ENCODE measurements at regions not wholly inside any gene's neighbourhood (a gene's known extent, or its start where the extent isn't known, plus 50 kb on each side); places are given as distances from the start of the nearest gene placed in this dataset.
A peak's percentile ranks its signal among the peaks of the same experiment; 100 is the strongest.

DNA sequence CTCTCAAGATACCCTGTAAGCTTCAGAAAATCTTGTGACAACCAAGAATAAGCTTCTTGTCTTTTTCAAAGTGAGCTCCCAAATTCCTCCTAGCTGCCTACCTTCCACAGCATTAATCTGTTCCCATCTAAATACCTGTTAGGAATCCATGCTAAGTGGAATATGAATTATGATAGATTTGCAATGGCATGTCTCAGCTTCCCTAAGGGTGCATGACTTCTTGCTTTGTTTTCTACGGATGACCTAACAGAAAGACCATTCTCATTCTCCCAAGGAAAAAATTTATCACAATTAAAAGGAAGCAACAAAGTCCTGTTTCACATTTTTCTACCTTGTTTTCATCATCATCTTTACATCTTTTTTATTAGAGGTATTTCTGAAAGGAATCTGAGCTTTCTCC is 532.7 kb downstream of the GRXCR1 start:
- no peaks in the 10 kb centered on the region for H3K79me2 ChIP-seq (ENCODE audit: insufficient read depth, low read length)
- no peak overlapping the region for H3K4me2 ChIP-seq (ENCODE audit: low read depth, low read length, poor library complexity, severe bottlenecking)
- no peak overlapping the region for H3K27ac ChIP-seq (ENCODE audit: low read depth, low read length)
- no peak for TF ChIP-seq EZH2phosphoT487 (conservative IDR thresholded peaks at IDR 0.05; ENCODE audit: low read length)
- TF ChIP-seq, protein P1, sequence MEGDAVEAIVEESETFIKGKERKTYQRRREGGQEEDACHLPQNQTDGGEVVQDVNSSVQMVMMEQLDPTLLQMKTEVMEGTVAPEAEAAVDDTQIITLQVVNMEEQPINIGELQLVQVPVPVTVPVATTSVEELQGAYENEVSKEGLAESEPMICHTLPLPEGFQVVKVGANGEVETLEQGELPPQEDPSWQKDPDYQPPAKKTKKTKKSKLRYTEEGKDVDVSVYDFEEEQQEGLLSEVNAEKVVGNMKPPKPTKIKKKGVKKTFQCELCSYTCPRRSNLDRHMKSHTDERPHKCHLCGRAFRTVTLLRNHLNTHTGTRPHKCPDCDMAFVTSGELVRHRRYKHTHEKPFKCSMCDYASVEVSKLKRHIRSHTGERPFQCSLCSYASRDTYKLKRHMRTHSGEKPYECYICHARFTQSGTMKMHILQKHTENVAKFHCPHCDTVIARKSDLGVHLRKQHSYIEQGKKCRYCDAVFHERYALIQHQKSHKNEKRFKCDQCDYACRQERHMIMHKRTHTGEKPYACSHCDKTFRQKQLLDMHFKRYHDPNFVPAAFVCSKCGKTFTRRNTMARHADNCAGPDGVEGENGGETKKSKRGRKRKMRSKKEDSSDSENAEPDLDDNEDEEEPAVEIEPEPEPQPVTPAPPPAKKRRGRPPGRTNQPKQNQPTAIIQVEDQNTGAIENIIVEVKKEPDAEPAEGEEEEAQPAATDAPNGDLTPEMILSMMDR (IDR thresholded peaks at IDR 0.05; ENCODE audit: insufficient read depth, low read length, poor library complexity, severe bottlenecking): no peak
- no peaks in the 10 kb centered on the region for H4K20me1 ChIP-seq (ENCODE audit: low read depth, low read length)
- no peak overlapping the region for H3K9ac ChIP-seq (ENCODE audit: low read length)
- no peaks in the 10 kb centered on the region; the same call in 1 of the 2 replicates for H3K9me2 ChIP-seq (replicated peaks; ENCODE audit: insufficient read depth, low read length)
- no peaks in the 10 kb centered on the region for H3K27me3 ChIP-seq (ENCODE audit: low read length)
- H3K36me3 ChIP-seq (ENCODE audit: low read length): no peaks in the 10 kb centered on the region
- no peak overlapping the region for H3K4me3 ChIP-seq (ENCODE audit: insufficient read depth, low read length, poor library complexity, severe bottlenecking)
- H3K9me3 ChIP-seq (ENCODE audit: insufficient read depth, low read length): no peaks in the 10 kb centered on the region
- H2AFZ ChIP-seq (ENCODE audit: low read depth, low read length, severe bottlenecking): no peak overlapping the region
- no peaks in the 10 kb centered on the region for H3F3A ChIP-seq (ENCODE audit: insufficient read depth)

DNA sequence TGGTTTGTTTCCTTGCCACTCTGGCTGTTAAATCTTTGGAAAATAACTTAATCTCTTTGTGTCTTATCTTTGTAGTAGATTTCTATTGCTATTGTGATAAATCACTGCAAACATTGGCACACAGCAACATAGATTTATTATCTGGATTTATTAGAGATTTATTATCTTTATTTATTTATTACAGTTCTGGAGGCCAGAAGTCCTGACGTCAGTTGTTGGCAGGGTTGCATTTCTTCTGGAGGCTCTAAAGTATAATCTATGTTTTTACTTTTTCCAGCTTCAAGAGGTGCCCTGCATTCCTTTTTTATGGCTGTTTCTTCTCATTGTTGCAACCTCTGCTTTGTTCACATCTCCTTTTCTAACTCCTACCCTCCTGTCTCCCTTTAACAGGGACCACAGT is 542.8 kb downstream of the GRXCR1 start:
- Histone ChIP-seq H3K36me3 (ENCODE audit: low read length) (peaks cover 8% of the 10 kb centered on the region; the same call in 1 of the 2 replicates), H4K20me1 (ENCODE audit: low read depth, low read length) (no peaks in the 10 kb centered on the region), H3F3A (ENCODE audit: insufficient read depth) (no peaks in the 10 kb centered on the region), H3K4me2 (ENCODE audit: low read depth, low read length, poor library complexity, severe bottlenecking) (no peak overlapping the region), H3K9ac (ENCODE audit: low read length) (no peak overlapping the region), H3K4me3 (ENCODE audit: insufficient read depth, low read length, poor library complexity, severe bottlenecking) (no peak overlapping the region), H3K9me3 (ENCODE audit: insufficient read depth, low read length) (peaks cover 19% of the 10 kb centered on the region; the same call in 1 of the 2 replicates), H2AFZ (ENCODE audit: low read depth, low read length, severe bottlenecking) (no peak overlapping the region), H3K9me2 (replicated peaks; ENCODE audit: insufficient read depth, low read length) (no peaks in the 10 kb centered on the region), H3K27me3 (ENCODE audit: low read length) (no peaks in the 10 kb centered on the region), H3K79me2 (ENCODE audit: insufficient read depth, low read length) (no peaks in the 10 kb centered on the region), H3K27ac (ENCODE audit: low read depth, low read length) (no peak overlapping the region)
- no peak for TF ChIP-seq EZH2phosphoT487 (conservative IDR thresholded peaks at IDR 0.05; ENCODE audit: low read length)
- TF ChIP-seq, protein P1 (IDR thresholded peaks at IDR 0.05; ENCODE audit: insufficient read depth, low read length, poor library complexity, severe bottlenecking): no peak

DNA sequence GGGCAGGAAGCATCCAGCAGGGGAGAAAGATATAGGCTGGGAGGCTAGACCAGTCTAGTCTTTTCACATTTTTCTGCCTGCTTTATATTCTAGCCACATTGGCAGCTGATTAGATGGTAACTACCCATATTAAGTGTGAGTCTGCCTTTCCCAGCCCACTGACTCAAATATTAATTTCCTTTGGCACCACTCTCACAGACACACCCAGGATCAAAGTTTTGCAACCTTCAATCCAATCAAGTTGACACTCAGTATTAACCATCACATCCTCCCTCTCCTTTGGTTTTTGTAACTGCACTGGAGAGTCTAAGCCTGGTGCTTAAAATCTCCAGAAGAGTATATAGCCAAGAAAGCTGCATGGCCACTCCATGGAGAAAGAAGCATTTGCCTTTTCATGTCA is 560.4 kb downstream of the GRXCR1 start:
- H2AFZ ChIP-seq (ENCODE audit: low read depth, low read length, severe bottlenecking): peak overlapping the region; percentile 9
- no peak overlapping the region for H3K27ac ChIP-seq (ENCODE audit: low read depth, low read length)
- H3K9me2 ChIP-seq (replicated peaks; ENCODE audit: insufficient read depth, low read length): no peaks in the 10 kb centered on the region
- H4K20me1 ChIP-seq (ENCODE audit: low read depth, low read length): no peaks in the 10 kb centered on the region
- no peak overlapping the region for H3K9ac ChIP-seq (ENCODE audit: low read length)
- H3F3A ChIP-seq (ENCODE audit: insufficient read depth): 0 out of 2 replicates have a peak, but pooled peaks cover 3% of the 10 kb centered on the region
- TF ChIP-seq, protein P1 (IDR thresholded peaks at IDR 0.05; ENCODE audit: insufficient read depth, low read length, poor library complexity, severe bottlenecking): no peak
- TF ChIP-seq EZH2phosphoT487 (conservative IDR thresholded peaks at IDR 0.05; ENCODE audit: low read length): no peak
- H3K36me3 ChIP-seq (ENCODE audit: low read length): no peaks in the 10 kb centered on the region
- no peak overlapping the region for H3K4me3 ChIP-seq (ENCODE audit: insufficient read depth, low read length, poor library complexity, severe bottlenecking)
- H3K27me3 ChIP-seq (ENCODE audit: low read length): no peaks in the 10 kb centered on the region
- H3K4me2 ChIP-seq (ENCODE audit: low read depth, low read length, poor library complexity, severe bottlenecking): no peak overlapping the region
- no peaks in the 10 kb centered on the region for H3K79me2 ChIP-seq (ENCODE audit: insufficient read depth, low read length)
- H3K9me3 ChIP-seq (ENCODE audit: insufficient read depth, low read length): no peaks in the 10 kb centered on the region

All from SU-DHL-6 (cell line).